GM23338 (cell line): ENCODE measurements at regions not wholly inside any gene's neighbourhood (a gene's known extent, or its start where the extent isn't known, plus 50 kb on each side); places are given as distances from the start of the nearest gene placed in this dataset.

Source experiments
- ATAC-seq: fragments of 200-7000 bp; cut with Tn5 transposase; 3 replicates; pipeline ENCODE4 v1.9.1; 2020
- DNase-seq: peaks from one replicate; pipeline ENCODE4 v3.0.0-alpha.2; 2015; ENCODE audit warnings: low spot score
- H2AFZ ChIP-seq: fragments of 200-600 bp; sonication (generic); 2 replicates; pipeline ENCODE4 v1.8.0; 2016; ENCODE audit warnings: antibody characterized with exemption, mild to moderate bottlenecking, moderate library complexity
- H3F3A ChIP-seq: fragments of 200-600 bp; sonication (generic); replicated peaks from 2 replicates; pipeline ENCODE4 v1.8.0; 2017; ENCODE audit warnings: antibody characterized with exemption, mixed run types, low read depth
- H3K27ac ChIP-seq: fragments of 200-600 bp; sonication (generic); 2 replicates; pipeline ENCODE4 v1.6.1; 2016; ENCODE audit warnings: low read depth
- H3K27me3 ChIP-seq: fragments of 200-600 bp; sonication (generic); 2 replicates; pipeline ENCODE4 v1.8.0; 2016; ENCODE audit warnings: mild to moderate bottlenecking, mixed run types, moderate library complexity; ENCODE audit not compliant: insufficient read depth
- H3K36me3 ChIP-seq: fragments of 200-600 bp; sonication (generic); 2 replicates; pipeline ENCODE4 v1.8.0; 2016; ENCODE audit warnings: mild to moderate bottlenecking; ENCODE audit not compliant: insufficient read depth
- H3K4me1 ChIP-seq: fragments of 200-600 bp; sonication (generic); 2 replicates; pipeline ENCODE4 v1.8.0; 2016; ENCODE audit warnings: mild to moderate bottlenecking, moderate library complexity; ENCODE audit not compliant: insufficient read depth
- H3K4me2 ChIP-seq: fragments of 200-600 bp; sonication (generic); 2 replicates; pipeline ENCODE4 v1.7.1; 2017; ENCODE audit warnings: mixed run types
- H3K4me3 ChIP-seq: fragments of 200-600 bp; sonication (generic); 2 replicates; pipeline ENCODE4 v1.6.1; 2016; ENCODE audit warnings: mixed run types
- H3K79me2 ChIP-seq: fragments of 200-600 bp; sonication (generic); replicated peaks from 2 replicates; pipeline ENCODE4 v1.8.0; 2017; ENCODE audit warnings: mild to moderate bottlenecking; ENCODE audit not compliant: insufficient read depth
- H3K9me2 ChIP-seq: fragments of 200-600 bp; sonication (generic); 2 replicates; pipeline ENCODE4 v1.8.0; 2017; ENCODE audit not compliant: insufficient read depth
- H4K20me1 ChIP-seq: fragments of 200-600 bp; sonication (generic); replicated peaks from 2 replicates; pipeline ENCODE4 v1.8.0; 2017; ENCODE audit warnings: mild to moderate bottlenecking; ENCODE audit not compliant: insufficient read depth
- H3K27ac Mint-ChIP-seq: 2 replicates; pipeline ENCODE4 v1.8.0; 2020; ENCODE audit warnings: inconsistent platforms, mild to moderate bottlenecking, moderate library complexity, mixed read lengths
- H3K27me3 Mint-ChIP-seq: 3 replicates; pipeline ENCODE4 v1.8.0; 2022; ENCODE audit warnings: low read depth, mild to moderate bottlenecking, moderate library complexity, mixed read lengths, inconsistent platforms; ENCODE audit not compliant: insufficient read depth, poor library complexity
- H3K36me3 Mint-ChIP-seq: 3 replicates; pipeline ENCODE4 v1.8.0; 2021; ENCODE audit warnings: low read depth, mild to moderate bottlenecking, inconsistent platforms, moderate library complexity, mixed read lengths
- H3K4me1 Mint-ChIP-seq: 3 replicates; pipeline ENCODE4 v1.8.0; 2020; ENCODE audit warnings: mild to moderate bottlenecking, inconsistent platforms, mixed read lengths
- H3K4me3 Mint-ChIP-seq: 3 replicates; pipeline ENCODE4 v1.8.0; 2021; ENCODE audit warnings: moderate library complexity, mild to moderate bottlenecking, inconsistent platforms, mixed read lengths
- H3K9me3 Mint-ChIP-seq: 3 replicates; pipeline ENCODE4 v1.8.0; 2020; ENCODE audit warnings: moderate library complexity, mild to moderate bottlenecking, inconsistent platforms, mixed read lengths
- CREB1 ChIP-seq: fragments of 250-450 bp; sonication (Bioruptor Pico); IDR thresholded peaks from 2 replicates; pipeline ENCODE4 v1.5.0; 2020; ENCODE audit warnings: low read depth, mild to moderate bottlenecking, moderate library complexity
- CTCF ChIP-seq, 2 experiments: fragments of 200-600 bp in 1 of 2; sonication (generic) in 1 of 2; conservative IDR thresholded peaks; 2 replicates each; pipeline versions ENCODE4 v1.5.1 to v1.6.1; 2016 to 2017; ENCODE audit warnings: antibody characterized with exemption in 2 of 2, low read depth in 2 of 2, mild to moderate bottlenecking in 2 of 2, moderate library complexity in 1 of 2
- ETS1 ChIP-seq: IDR thresholded peaks from 2 replicates; pipeline ENCODE4 v1.6.1; 2016; ENCODE audit warnings: antibody characterized with exemption
- EZH2 ChIP-seq: fragments of 200-600 bp; sonication (generic); IDR thresholded peaks from one replicate; pipeline ENCODE4 v1.8.0; 2017; ENCODE audit warnings: antibody characterized with exemption, mild to moderate bottlenecking, low read depth; ENCODE audit not compliant: unreplicated experiment
- EZH2phosphoT487 ChIP-seq: fragments of 200-600 bp; sonication (generic); IDR thresholded peaks from one replicate; pipeline ENCODE4 v1.8.1; 2018; ENCODE audit warnings: antibody characterized with exemption; ENCODE audit not compliant: unreplicated experiment
- JUNB ChIP-seq: IDR thresholded peaks from one replicate; pipeline ENCODE4 v1.6.1; 2016; ENCODE audit warnings: antibody characterized with exemption; ENCODE audit not compliant: unreplicated experiment
- NANOG ChIP-seq: IDR thresholded peaks from 2 replicates; pipeline ENCODE4 v1.6.1; 2016; ENCODE audit warnings: antibody characterized with exemption, borderline replicate concordance
- POLR2AphosphoS5 ChIP-seq: IDR thresholded peaks from 2 replicates; pipeline ENCODE4 v1.6.1; 2016; ENCODE audit warnings: antibody characterized with exemption, low read depth
- STAT1 ChIP-seq: IDR thresholded peaks from one replicate; pipeline ENCODE4 v1.6.1; 2016; ENCODE audit warnings: antibody characterized with exemption; ENCODE audit not compliant: unreplicated experiment
- ZNF114 ChIP-seq: fragments of 250-450 bp; sonication (Bioruptor Pico); IDR thresholded peaks from 2 replicates; pipeline ENCODE4 v1.5.0; 2020; ENCODE audit warnings: mild to moderate bottlenecking, moderate library complexity
- ZNF331 ChIP-seq: fragments of 250-450 bp; sonication (Bioruptor Pico); IDR thresholded peaks from 2 replicates; pipeline ENCODE4 v1.5.0; 2020; ENCODE audit warnings: low read depth, mild to moderate bottlenecking, moderate library complexity
- ZNF462 ChIP-seq: fragments of 250-450 bp; sonication (Bioruptor Pico); IDR thresholded peaks from 2 replicates; pipeline ENCODE4 v1.5.0; 2020; ENCODE audit warnings: mild to moderate bottlenecking, moderate library complexity
- TF ChIP-seq, protein P1 (sequence below): IDR thresholded peaks from one replicate; pipeline ENCODE4 v1.6.1; 2018; ENCODE audit warnings: antibody characterized with exemption; ENCODE audit not compliant: unreplicated experiment

DNA sequence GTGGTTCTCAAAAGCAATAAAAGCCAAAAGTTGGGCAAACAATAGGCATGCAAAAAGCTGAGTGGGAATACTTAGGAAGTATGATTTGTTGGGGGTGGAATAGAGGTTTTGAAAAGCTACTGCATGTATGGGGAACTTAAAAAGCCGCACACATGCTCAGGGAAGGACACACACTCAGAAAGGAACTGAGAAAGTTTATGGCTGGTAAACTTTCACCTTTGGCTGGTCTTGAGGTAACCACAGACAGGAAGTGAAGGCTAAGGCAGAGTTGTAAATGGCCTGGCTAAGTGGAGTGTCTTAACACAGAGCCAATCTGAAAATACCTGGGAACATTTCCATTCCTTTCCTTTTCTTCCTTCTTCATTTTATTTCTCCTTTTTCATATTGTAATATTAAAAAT, 134.5 kb upstream of the EXOC2 start:
- Histone ChIP-seq H4K20me1 (no peaks in the 10 kb centered on the region), H3K36me3 (0 out of 2 replicates have a peak, but pooled peaks cover 8% of the 10 kb centered on the region), H3K27me3 (no peaks in the 10 kb centered on the region), H2AFZ (no peak overlapping the region), H3K9me2 (no peaks in the 10 kb centered on the region), H3K79me2 (no peaks in the 10 kb centered on the region), H3K27ac (no peak overlapping the region), H3F3A (no peaks in the 10 kb centered on the region), H3K4me1 (peaks cover 10% of the 10 kb centered on the region; the same call in 1 of the 2 replicates), H3K4me3 (no peak overlapping the region), H3K4me2 (no peak overlapping the region)
- peaks cover 5% of the 10 kb centered on the region for H3K27me3 Mint-ChIP-seq
- H3K4me1 Mint-ChIP-seq: peaks cover 24% of the 10 kb centered on the region
- peaks cover 41% of the 10 kb centered on the region for H3K9me3 Mint-ChIP-seq
- TF ChIP-seq JUNB: no peak
- TF ChIP-seq ETS1: no peak
- TF ChIP-seq NANOG: no peak
- TF ChIP-seq ZNF114 (CRISPR knock-in tag): no peak
- no peak for TF ChIP-seq ZNF331 (CRISPR knock-in tag)
- TF ChIP-seq, protein P1, sequence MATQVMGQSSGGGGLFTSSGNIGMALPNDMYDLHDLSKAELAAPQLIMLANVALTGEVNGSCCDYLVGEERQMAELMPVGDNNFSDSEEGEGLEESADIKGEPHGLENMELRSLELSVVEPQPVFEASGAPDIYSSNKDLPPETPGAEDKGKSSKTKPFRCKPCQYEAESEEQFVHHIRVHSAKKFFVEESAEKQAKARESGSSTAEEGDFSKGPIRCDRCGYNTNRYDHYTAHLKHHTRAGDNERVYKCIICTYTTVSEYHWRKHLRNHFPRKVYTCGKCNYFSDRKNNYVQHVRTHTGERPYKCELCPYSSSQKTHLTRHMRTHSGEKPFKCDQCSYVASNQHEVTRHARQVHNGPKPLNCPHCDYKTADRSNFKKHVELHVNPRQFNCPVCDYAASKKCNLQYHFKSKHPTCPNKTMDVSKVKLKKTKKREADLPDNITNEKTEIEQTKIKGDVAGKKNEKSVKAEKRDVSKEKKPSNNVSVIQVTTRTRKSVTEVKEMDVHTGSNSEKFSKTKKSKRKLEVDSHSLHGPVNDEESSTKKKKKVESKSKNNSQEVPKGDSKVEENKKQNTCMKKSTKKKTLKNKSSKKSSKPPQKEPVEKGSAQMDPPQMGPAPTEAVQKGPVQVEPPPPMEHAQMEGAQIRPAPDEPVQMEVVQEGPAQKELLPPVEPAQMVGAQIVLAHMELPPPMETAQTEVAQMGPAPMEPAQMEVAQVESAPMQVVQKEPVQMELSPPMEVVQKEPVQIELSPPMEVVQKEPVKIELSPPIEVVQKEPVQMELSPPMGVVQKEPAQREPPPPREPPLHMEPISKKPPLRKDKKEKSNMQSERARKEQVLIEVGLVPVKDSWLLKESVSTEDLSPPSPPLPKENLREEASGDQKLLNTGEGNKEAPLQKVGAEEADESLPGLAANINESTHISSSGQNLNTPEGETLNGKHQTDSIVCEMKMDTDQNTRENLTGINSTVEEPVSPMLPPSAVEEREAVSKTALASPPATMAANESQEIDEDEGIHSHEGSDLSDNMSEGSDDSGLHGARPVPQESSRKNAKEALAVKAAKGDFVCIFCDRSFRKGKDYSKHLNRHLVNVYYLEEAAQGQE: no peak
- no peak for TF ChIP-seq POLR2AphosphoS5
- no peak for TF ChIP-seq EZH2phosphoT487
- TF ChIP-seq EZH2: no peak
- no peak for TF ChIP-seq ZNF462 (CRISPR knock-in tag)
- no peak for TF ChIP-seq CREB1 (CRISPR knock-in tag)
- no peak for TF ChIP-seq CTCF (conservative IDR thresholded peaks at IDR 0.05; ENCODE audit: low read depth in 2 of 2)
- TF ChIP-seq STAT1: no peak
- no peak for DNase-seq
- peaks cover 37% of the 10 kb centered on the region for H3K36me3 Mint-ChIP-seq
- H3K27ac Mint-ChIP-seq: no peak overlapping the region
- no peak overlapping the region for H3K4me3 Mint-ChIP-seq
- ATAC-seq: no peak
